Neural crest cell (in vitro differentiated cells): ENCODE measurements at regions not wholly inside any gene's neighbourhood (a gene's known extent, or its start where the extent isn't known, plus 50 kb on each side); places are given as distances from the start of the nearest gene placed in this dataset.

Experiments
- DNase-seq: peaks from one replicate; pipeline ENCODE4 v3.0.0; 2021; ENCODE audit warnings: low read depth, mixed read lengths, low spot score
- H3K27ac Mint-ChIP-seq: one replicate; pipeline ENCODE4 v1.8.0; 2021; ENCODE audit warnings: mild to moderate bottlenecking, mixed read lengths; ENCODE audit not compliant: unreplicated experiment
- H3K27me3 Mint-ChIP-seq: 2 replicates; pipeline ENCODE4 v1.8.0; 2021; ENCODE audit warnings: low read depth, mild to moderate bottlenecking, mixed read lengths
- H3K36me3 Mint-ChIP-seq: 2 replicates; pipeline ENCODE4 v1.8.0; 2021; ENCODE audit warnings: low read depth, mild to moderate bottlenecking, mixed read lengths
- H3K4me1 Mint-ChIP-seq: 2 replicates; pipeline ENCODE4 v1.8.0; 2021; ENCODE audit warnings: mixed read lengths
- H3K4me3 Mint-ChIP-seq: one replicate; pipeline ENCODE4 v1.8.0; 2021; ENCODE audit warnings: mild to moderate bottlenecking, mixed read lengths
- H3K9me3 Mint-ChIP-seq: 2 replicates; pipeline ENCODE4 v1.8.0; 2021; ENCODE audit warnings: mixed read lengths
- TF ChIP-seq, protein P1 (sequence below): fragments of 200-600 bp; sonication (generic); conservative IDR thresholded peaks from 2 replicates; pipeline ENCODE4 v1.5.0; 2021; ENCODE audit warnings: antibody characterized with exemption, mild to moderate bottlenecking

DNA sequence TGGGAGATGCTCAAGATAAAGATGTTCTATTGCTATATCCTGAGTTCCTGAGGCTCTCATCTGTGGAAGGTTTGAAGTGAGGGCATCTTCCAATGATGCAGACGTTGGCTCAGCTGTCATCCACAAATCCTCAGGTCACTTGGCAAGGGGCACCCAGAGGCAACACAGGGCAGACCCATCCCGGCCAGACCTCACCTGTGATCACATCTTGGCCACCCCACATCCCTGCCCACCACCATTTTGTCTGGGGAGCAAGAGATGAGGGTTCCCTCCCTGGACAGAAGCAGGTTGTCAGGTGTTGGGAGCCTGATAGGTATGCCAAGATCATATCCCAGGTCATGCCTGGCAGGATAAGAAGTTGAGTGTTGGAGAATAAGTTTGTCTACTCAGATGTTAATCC lies 918.2 kb upstream of the ZNF722 start:
- H3K4me1 Mint-ChIP-seq = no peaks in the 10 kb centered on the region
- no peak for DNase-seq
- no peaks in the 10 kb centered on the region for H3K27me3 Mint-ChIP-seq
- H3K27ac Mint-ChIP-seq = no peak overlapping the region
- H3K9me3 Mint-ChIP-seq = peaks cover 27% of the 10 kb centered on the region
- H3K4me3 Mint-ChIP-seq = no peak overlapping the region
- H3K36me3 Mint-ChIP-seq = peaks cover 13% of the 10 kb centered on the region
- TF ChIP-seq, protein P1, sequence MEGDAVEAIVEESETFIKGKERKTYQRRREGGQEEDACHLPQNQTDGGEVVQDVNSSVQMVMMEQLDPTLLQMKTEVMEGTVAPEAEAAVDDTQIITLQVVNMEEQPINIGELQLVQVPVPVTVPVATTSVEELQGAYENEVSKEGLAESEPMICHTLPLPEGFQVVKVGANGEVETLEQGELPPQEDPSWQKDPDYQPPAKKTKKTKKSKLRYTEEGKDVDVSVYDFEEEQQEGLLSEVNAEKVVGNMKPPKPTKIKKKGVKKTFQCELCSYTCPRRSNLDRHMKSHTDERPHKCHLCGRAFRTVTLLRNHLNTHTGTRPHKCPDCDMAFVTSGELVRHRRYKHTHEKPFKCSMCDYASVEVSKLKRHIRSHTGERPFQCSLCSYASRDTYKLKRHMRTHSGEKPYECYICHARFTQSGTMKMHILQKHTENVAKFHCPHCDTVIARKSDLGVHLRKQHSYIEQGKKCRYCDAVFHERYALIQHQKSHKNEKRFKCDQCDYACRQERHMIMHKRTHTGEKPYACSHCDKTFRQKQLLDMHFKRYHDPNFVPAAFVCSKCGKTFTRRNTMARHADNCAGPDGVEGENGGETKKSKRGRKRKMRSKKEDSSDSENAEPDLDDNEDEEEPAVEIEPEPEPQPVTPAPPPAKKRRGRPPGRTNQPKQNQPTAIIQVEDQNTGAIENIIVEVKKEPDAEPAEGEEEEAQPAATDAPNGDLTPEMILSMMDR = no peak

DNA sequence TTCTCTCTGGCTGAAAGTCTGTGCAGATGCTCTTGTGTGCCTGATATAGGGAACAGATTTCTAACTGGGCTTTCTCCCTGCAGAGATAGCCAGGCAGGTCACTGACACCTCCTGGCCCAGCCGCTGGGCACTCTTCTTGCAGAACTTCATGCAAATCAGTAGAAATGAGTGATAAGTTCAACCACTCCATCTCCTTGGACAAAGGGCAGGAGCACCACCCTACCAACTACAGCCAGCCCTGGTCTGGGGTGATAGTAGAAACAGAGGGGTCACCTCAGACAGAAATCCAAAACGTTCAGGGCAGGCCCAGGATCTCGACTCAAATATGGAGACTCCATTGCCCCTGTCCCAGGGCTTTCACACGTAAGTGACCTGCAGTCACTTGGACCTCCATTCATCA lies 917.8 kb upstream of the ZNF722 start:
- Mint-ChIP-seq H3K4me1 (no peaks in the 10 kb centered on the region), H3K36me3 (peaks cover 12% of the 10 kb centered on the region), H3K9me3 (peaks cover 27% of the 10 kb centered on the region), H3K4me3 (no peak overlapping the region), H3K27ac (no peak overlapping the region), H3K27me3 (no peaks in the 10 kb centered on the region)
- no peak for DNase-seq
- TF ChIP-seq, protein P1 = no peak

DNA sequence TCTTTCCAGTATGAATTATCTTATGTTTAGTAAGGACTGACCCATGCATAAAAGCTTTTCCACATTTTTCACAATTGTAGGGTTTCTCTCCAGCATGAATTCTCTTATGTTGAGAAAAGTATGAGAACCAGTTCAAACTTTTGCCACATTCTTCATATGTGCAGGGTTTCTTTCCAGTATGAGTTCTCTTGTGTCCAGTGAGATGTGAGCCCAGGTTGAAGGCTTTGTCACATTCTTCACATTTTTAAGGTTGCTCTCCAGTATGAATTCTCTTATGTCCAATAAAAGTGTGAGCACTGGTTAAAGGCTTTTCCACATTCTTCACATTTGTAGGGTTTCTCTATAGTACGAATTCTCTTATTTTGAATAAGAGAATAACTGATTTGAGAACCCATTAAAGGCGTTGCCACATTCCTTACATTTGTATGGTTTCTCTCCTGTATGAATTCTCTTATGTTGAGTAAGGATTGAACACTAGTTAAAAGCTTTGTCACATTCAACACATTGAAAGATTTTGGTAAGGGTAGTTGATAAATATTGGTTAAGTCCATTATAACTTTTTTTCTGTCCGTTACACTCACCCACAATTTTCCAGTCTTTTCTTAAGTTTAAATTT lies 911.0 kb upstream of the ZNF722 start:
- Mint-ChIP-seq H3K4me1 (no peaks in the 10 kb centered on the region), H3K9me3 (peaks cover 40% of the 10 kb centered on the region)

DNA sequence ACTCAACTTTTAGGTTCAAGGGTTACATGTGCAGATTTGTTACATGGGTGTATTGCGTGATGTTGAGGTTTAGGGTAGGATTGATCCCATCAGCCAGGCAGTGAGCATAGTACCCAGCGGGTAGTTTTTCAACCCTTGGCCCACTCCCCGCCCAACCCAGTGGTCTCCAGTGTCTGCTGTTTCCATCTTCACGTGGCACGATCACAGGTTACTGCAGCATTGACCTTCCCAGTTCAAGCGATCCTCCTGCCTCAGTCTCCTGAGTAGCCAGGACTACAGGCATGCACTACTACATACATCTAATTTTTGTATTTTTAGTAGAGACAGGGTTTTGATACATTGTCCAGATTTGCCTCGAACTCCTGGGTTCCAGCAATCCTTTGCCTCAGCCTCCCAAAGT lies 905.7 kb upstream of the ZNF722 start:
- H3K4me3 Mint-ChIP-seq = no peak overlapping the region
- no peak for DNase-seq
- H3K36me3 Mint-ChIP-seq = peaks cover 19% of the 10 kb centered on the region
- no peaks in the 10 kb centered on the region for H3K4me1 Mint-ChIP-seq
- H3K9me3 Mint-ChIP-seq = peaks cover 22% of the 10 kb centered on the region
- no peaks in the 10 kb centered on the region for H3K27me3 Mint-ChIP-seq
- no peak overlapping the region for H3K27ac Mint-ChIP-seq
- TF ChIP-seq, protein P1 = no peak

More for the DNA sequence above, 911.0 kb upstream of the ZNF722 start:
- Mint-ChIP-seq H3K4me3 (no peak overlapping the region), H3K27me3 (no peaks in the 10 kb centered on the region), H3K27ac (no peak overlapping the region), H3K36me3 (peaks cover 27% of the 10 kb centered on the region)
- TF ChIP-seq, protein P1 = no peak
- DNase-seq = no peak

DNA sequence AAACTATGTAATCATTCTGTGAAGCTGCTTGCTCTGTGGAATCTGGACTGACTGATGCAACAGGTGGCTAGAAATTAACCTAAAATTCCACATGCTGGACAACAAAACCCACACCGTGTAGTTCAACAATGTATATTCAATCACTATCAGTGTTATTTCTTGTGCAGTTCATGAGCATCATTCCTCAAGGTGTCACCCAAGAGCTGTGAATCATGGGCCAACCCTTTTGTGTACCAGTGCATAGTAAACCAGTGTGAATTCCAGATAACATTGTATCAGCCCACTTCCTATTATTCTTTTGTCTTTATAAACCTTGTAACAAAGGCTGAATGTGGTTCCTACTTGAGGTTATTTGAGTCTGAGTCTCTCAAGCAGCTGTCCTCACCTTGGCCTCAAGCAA lies 905.2 kb upstream of the ZNF722 start:
- no peak overlapping the region for H3K27ac Mint-ChIP-seq

More for the DNA sequence above, 905.2 kb upstream of the ZNF722 start:
- TF ChIP-seq, protein P1 = no peak
- Mint-ChIP-seq H3K36me3 (peaks cover 19% of the 10 kb centered on the region), H3K4me3 (no peak overlapping the region), H3K9me3 (peaks cover 22% of the 10 kb centered on the region), H3K27me3 (no peaks in the 10 kb centered on the region), H3K4me1 (no peaks in the 10 kb centered on the region)
- no peak for DNase-seq
